GM21737 (cell line): ENCODE measurements at regions not wholly inside any gene's neighbourhood (a gene's known extent, or its start where the extent isn't known, plus 50 kb on each side); places are given as distances from the start of the nearest gene placed in this dataset.
"Not testable (repeated sequence)": the region's sequence is repeated elsewhere in the genome, so short reads cannot be mapped to it uniquely, and the experiment has no call there.

Experiments
- ATAC-seq: cut with Tn5 transposase; IDR thresholded peaks from one replicate; pipeline ENCODE4 v1.9.1; 2021; ENCODE audit warnings: mild to moderate bottlenecking, moderate library complexity; ENCODE audit not compliant: unreplicated experiment

GRCh38 chr7:27032839-27033238 lies 63.0 kb downstream of the HOXA1 start:
- no peak for ATAC-seq

GRCh38 chr7:27031289-27032172 lies 64.3 kb downstream of the HOXA1 start:
- no peak for ATAC-seq

GRCh38 chr7:27030393-27031050 lies 65.3 kb downstream of the HOXA1 start:
- no peak for ATAC-seq

- ATAC-seq = no peak
Measured at GRCh38 chr7:27025270-27025669, 70.5 kb downstream of the HOXA1 start.

GRCh38 chr7:27010068-27010467 lies 85.7 kb downstream of the HOXA1 start:
- no peak for ATAC-seq

GRCh38 chr7:27000496-27000895 lies 95.3 kb downstream of the HOXA1 start:
- ATAC-seq = no peak

- not testable (repeated sequence) for ATAC-seq
Measured at GRCh38 chr7:26998284-26998683, 97.5 kb downstream of the HOXA1 start.

- no peak for ATAC-seq
Measured at GRCh38 chr7:26995666-26996065, 100.1 kb downstream of the HOXA1 start.

GRCh38 chr7:26993816-26994810 lies 101.7 kb downstream of the HOXA1 start:
- no peak for ATAC-seq

GRCh38 chr7:26992670-26993069 lies 103.1 kb downstream of the HOXA1 start:
- no peak for ATAC-seq

GRCh38 chr7:26991796-26992195 lies 104.0 kb downstream of the HOXA1 start:
- ATAC-seq = no peak

GRCh38 chr7:26989897-26990670 lies 105.7 kb downstream of the HOXA1 start:
- no peak for ATAC-seq

- no peak for ATAC-seq
Measured at GRCh38 chr7:26988836-26989374, 106.9 kb downstream of the HOXA1 start.

GRCh38 chr7:26987338-26987737 lies 108.5 kb downstream of the HOXA1 start:
- no peak for ATAC-seq

GRCh38 chr7:26978146-26978545 lies 113.8 kb upstream of the SKAP2 start:
- ATAC-seq = no peak

GRCh38 chr7:26976840-26977239 lies 112.5 kb upstream of the SKAP2 start:
- ATAC-seq = no peak

- ATAC-seq = not testable (repeated sequence)
Measured at GRCh38 chr7:26971924-26972323, 107.5 kb upstream of the SKAP2 start.

- ATAC-seq = no peak
Measured at GRCh38 chr7:26965724-26966123, 101.3 kb upstream of the SKAP2 start.

- no peak for ATAC-seq
Measured at GRCh38 chr7:26964156-26964808, 99.9 kb upstream of the SKAP2 start.
